Neuronal stem cell (in vitro differentiated cells): ENCODE measurements at regions not wholly inside any gene's neighbourhood (a gene's known extent, or its start where the extent isn't known, plus 50 kb on each side); places are given as distances from the start of the nearest gene placed in this dataset.

ENCODE experiments used
- DNase-seq: peaks from one replicate; pipeline ENCODE4 v3.0.0-alpha.2; 2013; ENCODE audit warnings: low spot score
- H2AFZ ChIP-seq: one replicate; pipeline ENCODE4 v1.6.1; 2013; ENCODE audit warnings: mild to moderate bottlenecking, low read length, inconsistent platforms
- H2AK5ac ChIP-seq: 2 replicates; pipeline ENCODE4 v1.6.1; 2013; ENCODE audit warnings: low read depth, mild to moderate bottlenecking, inconsistent platforms, low read length, moderate library complexity, mixed read lengths
- H2BK120ac ChIP-seq: 2 replicates; pipeline ENCODE4 v1.6.1; 2013; ENCODE audit warnings: low read depth, mild to moderate bottlenecking, inconsistent platforms, low read length, moderate library complexity, mixed read lengths
- H2BK12ac ChIP-seq: one replicate; pipeline ENCODE4 v1.6.1; 2013; ENCODE audit warnings: low read length, inconsistent platforms
- H2BK15ac ChIP-seq: 2 replicates; pipeline ENCODE4 v1.6.1; 2013; ENCODE audit warnings: mild to moderate bottlenecking, low read length, inconsistent platforms, mixed read lengths
- H2BK5ac ChIP-seq: one replicate; pipeline ENCODE4 v1.6.1; 2013; ENCODE audit warnings: inconsistent platforms, mild to moderate bottlenecking, low read length, moderate library complexity
- H3K14ac ChIP-seq: one replicate; pipeline ENCODE4 v1.6.1; 2013; ENCODE audit warnings: low read length, inconsistent platforms
- H3K18ac ChIP-seq: 2 replicates; pipeline ENCODE4 v1.6.1; 2013; ENCODE audit warnings: low read length, inconsistent platforms
- H3K23ac ChIP-seq: 2 replicates; pipeline ENCODE4 v1.6.1; 2013; ENCODE audit warnings: low read depth, mild to moderate bottlenecking, mixed read lengths, low read length, inconsistent platforms; ENCODE audit not compliant: poor library complexity
- H3K27ac ChIP-seq: replicated peaks from 3 replicates; pipeline ENCODE4 v1.5.1; 2013; ENCODE audit warnings: low read length, inconsistent platforms
- H3K27me3 ChIP-seq, 3 experiments: 2 replicates each; pipeline ENCODE4 v1.6.1; 2013; ENCODE audit warnings: low read length in 3 of 3, mild to moderate bottlenecking in 2 of 3, inconsistent platforms in 1 of 3, low read depth in 1 of 3, mixed read lengths in 1 of 3, moderate library complexity in 1 of 3; ENCODE audit not compliant: control insufficient read depth in 3 of 3, insufficient read depth in 3 of 3
- H3K36me3 ChIP-seq, 2 donors: replicated peaks in 1 of 2; 2 replicates each; pipeline ENCODE4 v1.6.1; 2013; ENCODE audit warnings: low read length in 2 of 2; ENCODE audit not compliant: control insufficient read depth in 2 of 2, insufficient read depth in 2 of 2
- H3K4ac ChIP-seq: 2 replicates; pipeline ENCODE4 v1.6.1; 2013; ENCODE audit warnings: inconsistent platforms, mild to moderate bottlenecking, low read length, moderate library complexity
- H3K4me1 ChIP-seq, 2 donors: 1 replicate in 1 of 2; 2 replicates in 1 of 2; pipeline ENCODE4 v1.6.1; 2013; ENCODE audit warnings: low read length in 2 of 2, low read depth in 1 of 2; ENCODE audit not compliant: control insufficient read depth in 2 of 2, insufficient read depth in 1 of 2
- H3K4me2 ChIP-seq: one replicate; pipeline ENCODE4 v1.6.1; 2013; ENCODE audit warnings: mild to moderate bottlenecking, low read length, inconsistent platforms; ENCODE audit not compliant: insufficient read depth, poor library complexity, severe bottlenecking
- H3K4me3 ChIP-seq, 2 donors: 2 replicates each; pipeline ENCODE4 v1.5.1; 2013; ENCODE audit warnings: low read length in 2 of 2, mild to moderate bottlenecking in 2 of 2, inconsistent platforms in 1 of 2, moderate library complexity in 1 of 2
- H3K79me1 ChIP-seq: one replicate; pipeline ENCODE4 v1.6.1; 2013; ENCODE audit warnings: low read depth, mild to moderate bottlenecking, inconsistent platforms, low read length, moderate library complexity
- H3K9ac ChIP-seq: one replicate; pipeline ENCODE4 v1.6.1; 2013; ENCODE audit warnings: mild to moderate bottlenecking, low read depth, low read length, inconsistent platforms; ENCODE audit not compliant: poor library complexity
- H3K9me3 ChIP-seq, 2 donors: replicated peaks in 1 of 2; 2 replicates each; pipeline versions ENCODE3 to v1.6.1; 2013; ENCODE audit warnings: low read length in 2 of 2, mild to moderate bottlenecking in 2 of 2, inconsistent platforms in 1 of 2, low read depth in 1 of 2, mixed read lengths in 1 of 2, moderate library complexity in 1 of 2; ENCODE audit not compliant: control insufficient read depth in 2 of 2, insufficient read depth in 1 of 2
- H4K8ac ChIP-seq: one replicate; pipeline ENCODE4 v1.6.1; 2013; ENCODE audit warnings: low read depth, mild to moderate bottlenecking, inconsistent platforms, low read length, moderate library complexity
- H4K91ac ChIP-seq: one replicate; pipeline ENCODE4 v1.6.1; 2013; ENCODE audit warnings: low read length, low read depth, mild to moderate bottlenecking, inconsistent platforms; ENCODE audit not compliant: poor library complexity
- whole genome bisulfite sequencing, 2 donors: extraction: QIAGEN DNeasy Blood & Tissue Kit; methylation state at CpG; one replicate each; pipeline ENCODE4 v1.1.7; 2013; ENCODE audit warnings: missing lambda C conversion rate in 2 of 2, mixed read lengths in 1 of 2; ENCODE audit not compliant: insufficient read length in 2 of 2, insufficient replicate concordance in 1 of 2; ENCODE audit errors: extremely low coverage in 2 of 2; 5-methylcytosine and 5-hydroxymethylcytosine counted together

DNA sequence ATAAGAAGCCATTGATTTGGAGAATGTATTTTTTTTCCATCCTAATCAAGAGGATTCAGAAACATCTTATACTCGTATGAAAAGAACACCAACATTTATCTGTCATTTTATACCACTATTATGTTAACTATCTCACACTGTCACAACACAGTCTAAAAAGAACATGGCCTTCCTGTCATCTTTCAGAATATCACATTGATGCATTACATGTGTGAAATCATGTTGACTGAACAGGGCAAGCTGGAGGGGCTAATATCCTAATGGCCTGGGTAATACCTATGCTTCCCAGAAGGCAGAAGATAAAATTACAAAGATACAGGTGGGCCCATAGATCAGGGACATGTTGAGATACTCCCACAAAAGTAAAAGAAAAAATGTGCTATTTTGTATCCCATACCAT, 611.7 kb downstream of the STIM2 start:
- no peak for DNase-seq
- peaks cover 0 to 1% of the 10 kb centered on the region in 2 donors for H3K36me3 ChIP-seq
- no peak overlapping the region for H3K4me3 ChIP-seq
- no peak overlapping the region for H3K27ac ChIP-seq
- no CpG with 5 or more reads among the region's 1 CpG for WGBS, 2 donors
- no peak overlapping the region for H4K8ac ChIP-seq
- peaks cover 0 to 3% of the 10 kb centered on the region in 2 donors for H3K4me1 ChIP-seq
- H3K79me1 ChIP-seq = no peaks in the 10 kb centered on the region
- H3K18ac ChIP-seq = no peak overlapping the region
- no peak overlapping the region for H4K91ac ChIP-seq
- no peak overlapping the region for H2BK12ac ChIP-seq
- no peak overlapping the region for H3K4ac ChIP-seq
- H3K27me3 ChIP-seq = no peaks in the 10 kb centered on the region
- H2AK5ac ChIP-seq = no peak overlapping the region
- H3K4me2 ChIP-seq = no peak overlapping the region
- no peak overlapping the region for H3K23ac ChIP-seq
- no peak overlapping the region for H3K9ac ChIP-seq
- H2BK5ac ChIP-seq = no peak overlapping the region
- no peak overlapping the region for H2BK15ac ChIP-seq
- no peak overlapping the region for H2AFZ ChIP-seq
- H3K9me3 ChIP-seq = no peaks in the 10 kb centered on the region
- H3K14ac ChIP-seq = no peak overlapping the region
- H2BK120ac ChIP-seq = no peak overlapping the region

- H4K8ac ChIP-seq = no peak overlapping the region
- H2AFZ ChIP-seq = no peak overlapping the region
- H3K79me1 ChIP-seq = no peaks in the 10 kb centered on the region
- no peak overlapping the region for H3K14ac ChIP-seq
- WGBS, 2 donors = no CpG with 5 or more reads among the region's 1 CpG
- peaks cover 0 to 3% of the 10 kb centered on the region in 2 donors for H3K4me1 ChIP-seq
- H3K4me3 ChIP-seq = no peak overlapping the region
- no peak overlapping the region for H3K18ac ChIP-seq
- no peak overlapping the region for H2BK12ac ChIP-seq
- no peaks in the 10 kb centered on the region for H3K9me3 ChIP-seq
- H2AK5ac ChIP-seq = no peak overlapping the region
- no peak overlapping the region for H4K91ac ChIP-seq
- H3K27ac ChIP-seq = no peak overlapping the region
- H3K36me3 ChIP-seq = no peaks in the 10 kb centered on the region
- H3K4ac ChIP-seq = no peak overlapping the region
- no peak overlapping the region for H3K23ac ChIP-seq
- no peak overlapping the region for H3K9ac ChIP-seq
- no peak overlapping the region for H3K4me2 ChIP-seq
- no peak overlapping the region for H2BK5ac ChIP-seq
- DNase-seq = no peak
- no peak overlapping the region for H2BK120ac ChIP-seq
- H3K27me3 ChIP-seq = no peaks in the 10 kb centered on the region
- no peak overlapping the region for H2BK15ac ChIP-seq
Measured at GRCh38 chr4:27474691-27475090, 614.0 kb downstream of the STIM2 start.

DNA sequence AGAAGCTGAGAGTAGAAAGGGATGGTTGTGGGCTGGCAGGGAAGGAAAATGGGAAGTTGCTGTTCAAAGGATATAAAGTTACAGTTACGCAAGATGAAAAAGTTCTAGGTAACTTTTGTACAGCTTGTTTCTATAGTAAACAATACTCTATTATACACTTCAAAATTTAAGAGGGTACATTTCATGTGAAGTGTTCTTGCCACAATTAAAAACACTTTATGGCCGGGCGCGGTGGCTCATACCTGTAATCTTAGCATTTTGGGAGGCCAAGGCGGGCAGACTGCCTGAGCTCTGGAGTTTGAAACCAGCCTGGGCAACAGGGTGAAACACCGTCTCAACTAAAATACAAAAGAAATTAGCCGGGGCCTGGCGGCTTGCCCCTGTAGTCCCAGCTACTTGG, 623.6 kb downstream of the STIM2 start:
- H3K18ac ChIP-seq = no peak overlapping the region
- H2BK120ac ChIP-seq = no peak overlapping the region
- peaks cover 0 to 2% of the 10 kb centered on the region in 2 donors for H3K9me3 ChIP-seq
- no peak overlapping the region for H2BK15ac ChIP-seq
- H2AK5ac ChIP-seq = no peak overlapping the region
- H2AFZ ChIP-seq = no peak overlapping the region
- WGBS, 2 donors = no CpG with 5 or more reads among the region's 8 CpGs
- H3K23ac ChIP-seq = no peak overlapping the region
- no peaks in the 10 kb centered on the region for H3K27me3 ChIP-seq
- H3K4ac ChIP-seq = no peak overlapping the region
- H3K4me1 ChIP-seq = no peaks in the 10 kb centered on the region
- H2BK12ac ChIP-seq = no peak overlapping the region
- H3K4me2 ChIP-seq = no peak overlapping the region
- H2BK5ac ChIP-seq = no peak overlapping the region
- H4K8ac ChIP-seq = no peak overlapping the region
- H3K4me3 ChIP-seq = no peak overlapping the region
- H3K9ac ChIP-seq = no peak overlapping the region
- no peak for DNase-seq
- H3K36me3 ChIP-seq = no peaks in the 10 kb centered on the region
- no peak overlapping the region for H3K27ac ChIP-seq
- no peak overlapping the region for H3K14ac ChIP-seq
- H4K91ac ChIP-seq = no peak overlapping the region
- no peaks in the 10 kb centered on the region for H3K79me1 ChIP-seq

- Histone ChIP-seq H2BK12ac (no peak overlapping the region), H3K4me2 (no peak overlapping the region), H3K79me1 (no peaks in the 10 kb centered on the region), H3K4me1 (peaks cover 5 to 8% of the 10 kb centered on the region in 2 donors), H4K91ac (no peak overlapping the region), H3K36me3 (no peaks in the 10 kb centered on the region), H3K27ac (no peak overlapping the region), H3K27me3 (no peaks in the 10 kb centered on the region), H3K14ac (no peak overlapping the region), H3K18ac (peak overlapping the region; percentile 3), H2AK5ac (no peak overlapping the region), H3K4ac (no peak overlapping the region), H4K8ac (no peak overlapping the region), H3K9me3 (peaks cover 0 to 2% of the 10 kb centered on the region in 2 donors), H2BK120ac (no peak overlapping the region), H3K23ac (no peak overlapping the region), H3K9ac (no peak overlapping the region), H3K4me3 (no peak overlapping the region), H2AFZ (peak overlapping the region; percentile 6), H2BK5ac (no peak overlapping the region), H2BK15ac (no peak overlapping the region)
- DNase-seq = no peak
- no CpG with 5 or more reads among the region's 4 CpGs for WGBS, 2 donors
Measured at GRCh38 chr4:27490315-27490714, 629.7 kb downstream of the STIM2 start.
